DND-41 (cell line): ENCODE measurements at regions not wholly inside any gene's neighbourhood (a gene's known extent, or its start where the extent isn't known, plus 50 kb on each side); places are given as distances from the start of the nearest gene placed in this dataset.

ENCODE experiments used
- EZH2 ChIP-seq: IDR thresholded peaks from 3 replicates; pipeline ENCODE4 v1.6.1; 2012; ENCODE audit warnings: borderline replicate concordance, low read depth, mild to moderate bottlenecking, moderate library complexity, low read length, inconsistent platforms; ENCODE audit not compliant: severe bottlenecking
- TF ChIP-seq, protein P1 (sequence below): IDR thresholded peaks from 2 replicates; pipeline ENCODE4 v1.5.1; 2012; ENCODE audit warnings: borderline replicate concordance, low read length, moderate library complexity, mild to moderate bottlenecking; ENCODE audit not compliant: poor library complexity, severe bottlenecking; ENCODE audit errors: extremely low read depth

DNA sequence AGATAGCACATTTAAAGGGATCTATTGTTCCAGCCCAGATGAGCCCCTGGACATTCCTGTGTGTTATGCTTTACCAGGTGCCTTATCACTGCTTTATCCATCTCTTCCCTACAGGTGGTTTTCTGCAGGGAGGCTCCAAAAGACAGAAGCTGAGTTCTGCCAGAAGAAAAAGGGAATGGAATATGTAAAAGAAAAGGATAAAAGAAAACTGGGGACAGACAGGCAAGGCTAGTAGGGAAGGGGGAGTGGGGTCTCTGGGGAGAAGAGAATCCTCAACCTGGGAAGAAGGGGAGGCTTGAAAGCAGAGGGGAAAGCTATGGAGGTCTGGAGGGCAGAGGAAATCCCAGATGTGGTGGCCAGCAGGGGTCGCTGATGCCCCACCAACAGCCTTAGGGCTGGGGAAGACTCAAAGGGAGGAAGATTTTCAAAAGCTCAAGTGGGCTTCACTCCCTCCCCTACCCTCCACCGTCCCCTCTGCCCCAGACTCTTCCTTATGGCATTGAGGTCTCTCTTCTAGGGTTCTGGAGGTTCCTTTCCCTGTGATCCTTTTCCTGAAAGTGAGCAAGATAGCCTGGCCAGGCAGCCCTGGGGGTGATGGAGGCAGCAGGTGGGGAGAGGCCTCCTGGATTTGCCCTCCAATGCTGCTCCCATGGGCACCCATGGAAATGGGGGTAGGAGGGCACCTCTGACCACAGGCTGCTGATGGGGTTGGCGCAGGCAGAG lies 178.1 kb upstream of the PKDCC start:
- TF ChIP-seq, protein P1, sequence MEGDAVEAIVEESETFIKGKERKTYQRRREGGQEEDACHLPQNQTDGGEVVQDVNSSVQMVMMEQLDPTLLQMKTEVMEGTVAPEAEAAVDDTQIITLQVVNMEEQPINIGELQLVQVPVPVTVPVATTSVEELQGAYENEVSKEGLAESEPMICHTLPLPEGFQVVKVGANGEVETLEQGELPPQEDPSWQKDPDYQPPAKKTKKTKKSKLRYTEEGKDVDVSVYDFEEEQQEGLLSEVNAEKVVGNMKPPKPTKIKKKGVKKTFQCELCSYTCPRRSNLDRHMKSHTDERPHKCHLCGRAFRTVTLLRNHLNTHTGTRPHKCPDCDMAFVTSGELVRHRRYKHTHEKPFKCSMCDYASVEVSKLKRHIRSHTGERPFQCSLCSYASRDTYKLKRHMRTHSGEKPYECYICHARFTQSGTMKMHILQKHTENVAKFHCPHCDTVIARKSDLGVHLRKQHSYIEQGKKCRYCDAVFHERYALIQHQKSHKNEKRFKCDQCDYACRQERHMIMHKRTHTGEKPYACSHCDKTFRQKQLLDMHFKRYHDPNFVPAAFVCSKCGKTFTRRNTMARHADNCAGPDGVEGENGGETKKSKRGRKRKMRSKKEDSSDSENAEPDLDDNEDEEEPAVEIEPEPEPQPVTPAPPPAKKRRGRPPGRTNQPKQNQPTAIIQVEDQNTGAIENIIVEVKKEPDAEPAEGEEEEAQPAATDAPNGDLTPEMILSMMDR: peak; percentile 88
- TF ChIP-seq EZH2: no peak
